ENCODE measurements at regions not wholly inside any gene's neighbourhood (a gene's known extent, or its start where the extent isn't known, plus 50 kb on each side); places are given as distances from the start of the nearest gene placed in this dataset.
"Not testable (repeated sequence)": the region's sequence is repeated elsewhere in the genome, so short reads cannot be mapped to it uniquely, and the experiment has no call there.

DNA sequence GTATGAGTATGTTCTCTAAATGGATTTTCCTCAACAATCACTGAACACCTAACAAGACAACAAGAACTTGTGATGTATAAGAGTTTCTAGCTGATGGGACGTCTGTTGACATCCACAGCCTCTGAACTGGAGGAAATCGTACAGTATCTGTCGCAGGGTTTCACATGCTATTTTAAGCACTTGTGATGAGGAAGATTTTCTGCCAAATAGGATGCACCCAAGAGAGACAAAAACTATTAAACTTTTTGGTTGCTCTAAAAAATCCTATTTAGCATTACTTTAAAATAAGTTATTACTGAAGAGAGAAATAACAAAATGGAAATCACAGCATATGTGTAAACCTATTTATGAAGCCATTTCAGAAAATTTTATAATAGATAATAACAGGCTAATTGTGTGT lies 356.1 kb upstream of the SLC7A11 start:
- no peak for DNase-seq (ENCODE audit: low read depth, low spot score)

DNA sequence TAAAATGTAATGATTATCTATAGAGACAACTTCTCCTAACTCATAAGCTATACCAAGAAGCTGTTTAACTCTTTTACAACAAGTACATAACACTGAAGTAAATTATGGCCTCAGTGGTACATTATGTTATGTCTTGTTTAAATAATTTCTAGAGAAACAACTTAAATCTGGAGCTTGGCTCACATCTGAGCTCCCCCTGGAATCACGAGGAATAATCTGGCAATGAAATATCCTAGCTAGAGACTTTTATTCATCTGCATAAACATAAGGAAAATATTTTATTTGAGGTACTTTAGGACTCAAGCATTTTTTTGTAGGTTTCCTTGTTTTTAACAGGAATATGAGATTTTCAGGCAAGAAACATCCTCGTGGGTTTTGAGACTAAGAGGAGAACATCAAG lies 354.7 kb upstream of the SLC7A11 start:
- H3K27ac ChIP-seq, result no peak overlapping the region
- no peak for DNase-seq (ENCODE audit: low read depth, low spot score)

More for the DNA sequence above, 356.1 kb upstream of the SLC7A11 start:
- no peak overlapping the region for H3K27ac ChIP-seq

DNA sequence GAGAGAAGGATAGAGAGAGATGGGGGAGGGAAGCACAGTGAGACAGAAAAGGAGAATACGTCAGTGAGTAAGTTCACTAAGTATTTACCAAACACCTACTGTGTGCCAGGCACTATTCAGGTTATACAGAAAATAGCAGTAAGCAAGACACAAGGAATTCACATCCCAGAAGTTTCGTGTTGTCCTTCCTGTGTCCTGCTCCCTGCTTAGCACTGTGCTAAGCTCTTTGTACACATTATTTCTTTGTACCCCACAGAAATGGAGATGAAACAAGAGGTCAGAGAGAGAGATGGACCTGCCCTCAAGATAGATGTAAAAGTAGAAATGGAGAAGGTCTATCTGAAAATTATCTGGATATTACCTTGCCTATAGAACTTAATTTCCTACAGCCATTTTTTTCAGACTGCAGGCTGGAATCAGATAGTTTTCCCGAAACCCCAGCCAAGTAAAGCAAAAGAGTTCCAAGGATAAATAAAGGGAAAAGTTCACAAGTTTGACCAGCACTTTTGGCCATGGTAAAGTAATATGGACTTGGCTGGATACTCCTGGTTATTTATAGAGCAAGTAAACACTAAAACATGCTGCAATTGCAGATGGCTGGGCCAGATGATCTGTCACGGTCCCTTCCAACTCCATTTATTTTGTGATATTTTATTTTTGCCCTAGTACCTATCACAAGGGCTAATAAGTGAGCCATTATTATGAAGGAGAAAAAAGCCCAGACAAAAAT lies 353.7 kb upstream of the SLC7A11 start:
- DNase-seq (ENCODE audit: low read depth, low spot score), result no peak
- no peak overlapping the region for H3K27ac ChIP-seq

DNA sequence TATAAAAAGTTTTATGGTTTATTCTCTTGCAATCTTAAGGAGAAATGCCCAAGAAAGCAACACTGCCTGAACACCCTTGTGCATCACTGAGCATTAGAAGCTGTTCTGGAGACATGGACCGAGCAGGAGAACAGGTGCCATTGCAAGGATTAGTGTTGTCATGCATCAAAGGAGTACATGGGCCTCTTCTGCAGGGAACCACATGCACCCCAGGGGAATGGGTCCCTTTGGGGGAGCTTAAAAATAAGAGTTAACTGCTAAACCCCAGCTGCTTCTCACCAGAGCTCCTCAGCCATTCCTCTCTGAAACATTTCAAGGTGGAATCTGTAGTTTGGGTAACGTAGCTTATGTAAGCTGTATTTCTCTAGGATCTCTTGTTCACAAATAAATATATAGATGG lies 353.0 kb upstream of the SLC7A11 start:
- H3K27ac ChIP-seq, result no peak overlapping the region
- DNase-seq (ENCODE audit: low read depth, low spot score), result no peak

DNA sequence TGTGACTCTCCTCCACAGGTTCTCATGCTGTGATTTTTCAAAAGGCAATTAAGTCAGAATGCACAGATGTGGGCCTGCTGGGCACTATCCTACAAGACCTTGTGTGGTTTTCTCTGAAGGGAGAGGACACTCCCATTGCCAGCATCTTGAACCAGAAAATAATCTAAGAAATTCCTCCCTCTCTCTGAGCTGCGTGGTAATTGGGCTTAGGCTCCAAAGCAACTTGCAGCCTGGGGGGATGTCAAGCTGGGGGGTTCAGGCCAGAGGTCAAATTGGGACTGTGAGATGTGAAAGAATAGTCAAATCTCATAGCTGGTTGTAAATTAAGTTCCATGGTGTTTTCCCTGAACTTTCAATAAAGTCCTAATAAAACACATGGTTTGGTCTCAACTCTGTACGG lies 350.6 kb upstream of the SLC7A11 start:
- DNase-seq (ENCODE audit: low read depth, low spot score), result no peak
- H3K27ac ChIP-seq, result no peak overlapping the region

DNA sequence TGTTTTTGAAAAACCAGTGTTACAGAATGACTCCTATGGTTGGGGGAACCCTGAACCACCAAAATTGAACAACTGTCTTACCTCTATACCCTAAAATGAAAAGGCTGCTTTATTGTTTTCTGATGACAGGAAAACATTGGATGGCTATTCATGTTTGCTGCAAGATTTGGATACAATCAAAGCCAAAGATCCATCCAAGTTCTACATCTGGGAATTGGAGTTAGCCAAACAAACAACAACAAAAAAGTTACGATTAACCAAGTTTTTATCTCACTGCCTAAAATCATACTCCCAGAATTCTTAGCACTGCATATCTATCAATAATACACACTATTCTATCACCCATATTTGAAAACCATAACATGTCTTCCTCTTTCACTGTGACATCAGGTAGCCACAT lies 349.7 kb upstream of the SLC7A11 start:
- DNase-seq (ENCODE audit: low read depth, low spot score), result no peak
- no peak overlapping the region for H3K27ac ChIP-seq

DNA sequence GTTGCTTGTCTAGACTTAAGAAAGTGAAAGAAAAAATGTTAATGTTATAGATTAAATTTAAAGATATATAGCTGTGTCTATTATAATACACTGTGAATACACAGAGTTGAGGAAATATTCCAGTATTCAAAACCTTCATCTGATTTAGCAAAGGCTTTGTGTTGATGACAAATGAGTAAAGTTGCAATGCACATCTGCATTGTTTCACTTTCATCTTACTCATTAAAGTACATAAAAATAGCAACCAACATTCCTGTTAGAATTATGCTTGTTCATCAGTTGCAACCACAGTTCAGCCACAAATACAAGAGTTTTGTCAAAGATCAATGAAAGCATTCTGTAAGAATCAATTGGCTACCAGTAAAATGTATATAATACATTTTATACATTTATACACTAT lies 346.4 kb upstream of the SLC7A11 start:
- no peak for DNase-seq (ENCODE audit: low read depth, low spot score)
- H3K27ac ChIP-seq, result no peak overlapping the region

DNA sequence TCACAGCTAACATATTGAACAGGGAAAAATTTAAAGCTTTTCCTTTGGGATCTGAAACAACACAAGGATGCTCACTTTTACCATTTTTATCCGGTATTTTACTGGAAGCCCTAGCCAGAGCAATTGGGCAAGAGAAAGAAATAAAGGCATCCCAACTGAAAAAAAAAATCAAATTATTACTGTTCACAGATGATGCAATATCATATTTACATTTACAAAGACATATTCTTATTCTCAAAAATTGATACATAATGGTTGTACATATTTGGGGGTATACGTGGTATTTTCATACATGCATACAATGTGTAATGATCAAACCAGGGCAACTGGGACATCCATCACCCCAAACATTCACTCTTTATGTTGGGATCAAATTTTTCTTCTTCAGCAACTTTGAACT lies 337.0 kb upstream of the SLC7A11 start:
- no peak for DNase-seq (ENCODE audit: low read depth, low spot score)

DNA sequence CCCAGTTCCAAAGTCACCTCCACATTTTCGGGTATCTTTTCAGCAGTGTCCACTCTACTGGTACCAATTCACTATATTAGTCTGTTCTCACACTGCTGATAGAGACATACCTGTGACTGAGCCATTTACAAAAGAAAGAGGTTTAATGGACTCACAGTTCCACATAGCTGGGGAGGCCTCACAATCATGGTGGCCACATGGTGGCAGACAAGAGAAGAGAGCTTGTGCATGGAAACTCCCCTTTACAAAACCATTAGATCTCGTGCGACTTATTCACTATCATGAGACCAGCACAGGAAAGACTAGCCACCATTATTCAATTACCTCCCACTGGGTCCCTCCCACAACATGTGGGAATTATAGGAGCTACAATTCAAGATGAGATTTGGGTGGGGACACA lies 335.7 kb upstream of the SLC7A11 start:
- H3K27ac ChIP-seq; DNase-seq (ENCODE audit: low read depth, low spot score): not testable (repeated sequence)

More for the DNA sequence above, 337.0 kb upstream of the SLC7A11 start:
- no peak overlapping the region for H3K27ac ChIP-seq

DNA sequence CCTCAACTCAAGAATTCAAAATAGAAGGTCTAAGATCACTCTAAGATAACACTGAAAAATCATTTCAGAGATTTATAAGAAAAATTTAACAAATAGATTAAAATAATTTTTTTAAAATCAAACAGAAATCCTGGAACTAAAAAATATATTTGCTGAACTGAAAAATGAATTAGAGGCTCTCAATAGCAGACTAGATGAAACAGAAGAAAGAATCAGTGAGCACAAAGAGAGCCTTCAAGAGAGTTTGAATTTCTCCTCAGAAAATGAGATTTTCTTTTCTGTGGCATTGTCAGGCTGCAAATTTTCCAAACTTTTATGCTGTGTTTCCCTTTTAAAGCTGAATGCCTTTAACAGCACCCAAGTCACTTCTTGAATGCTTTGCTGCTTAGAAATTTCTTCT lies 335.0 kb upstream of the SLC7A11 start:
- DNase-seq (ENCODE audit: low read depth, low spot score), result no peak
- no peak overlapping the region for H3K27ac ChIP-seq

DNA sequence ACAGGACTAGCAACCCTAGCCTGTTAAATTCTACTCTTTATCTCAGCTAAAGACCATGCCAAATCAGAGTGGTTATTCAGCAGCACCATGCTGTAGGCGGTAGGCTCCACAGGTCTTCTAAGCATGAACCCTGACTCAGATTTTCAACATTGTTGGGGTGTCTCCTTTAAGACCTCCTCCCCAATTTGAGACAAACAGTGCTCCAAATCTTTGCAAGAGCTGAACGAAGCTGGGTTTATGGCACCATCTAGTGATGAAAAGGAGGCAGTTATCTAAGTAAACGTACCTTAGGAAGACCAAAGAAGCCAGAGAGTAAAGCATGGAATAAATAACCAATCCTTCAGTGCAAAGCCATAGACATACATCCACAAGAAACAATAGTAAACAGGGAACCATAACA lies 334.5 kb upstream of the SLC7A11 start:
- no peak overlapping the region for H3K27ac ChIP-seq
- DNase-seq (ENCODE audit: low read depth, low spot score), result no peak

DNA sequence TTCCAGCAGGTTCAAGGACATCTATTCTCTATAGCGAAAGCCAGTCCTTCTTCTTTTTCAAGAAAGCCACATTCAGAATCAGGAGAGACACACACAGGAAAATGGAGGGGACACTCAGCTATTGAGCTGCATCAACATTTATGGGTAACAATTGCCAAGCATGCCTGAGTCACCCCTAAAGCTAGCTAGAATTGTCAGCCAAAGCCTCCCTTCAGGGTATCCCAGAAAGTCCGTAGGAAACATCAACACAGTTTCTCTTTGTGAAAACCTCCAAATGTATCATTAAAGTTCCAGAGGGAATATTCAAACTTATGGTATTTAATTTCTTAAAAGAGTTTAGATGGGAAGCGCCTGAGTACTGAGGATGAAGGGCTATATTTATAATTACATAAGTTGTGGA lies 331.1 kb upstream of the SLC7A11 start:
- no peak for DNase-seq (ENCODE audit: low read depth, low spot score)
- no peak overlapping the region for H3K27ac ChIP-seq

DNA sequence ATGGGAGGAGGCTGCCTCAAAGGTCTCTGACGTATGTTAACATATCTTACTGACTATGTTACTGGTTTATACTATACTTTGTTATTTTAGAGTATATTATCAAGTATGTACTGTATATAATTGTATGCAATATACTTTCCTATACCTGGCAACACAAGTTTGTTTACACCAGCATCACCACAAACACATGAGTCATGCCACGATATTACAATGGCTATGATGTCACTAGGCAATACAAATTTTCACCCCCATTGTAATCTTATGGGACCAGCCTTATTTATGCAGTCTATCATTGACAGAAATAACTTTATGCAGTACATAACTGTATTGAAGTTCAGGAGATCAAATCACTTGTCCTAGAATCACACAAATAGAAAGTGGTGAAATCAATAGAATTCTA lies 329.9 kb upstream of the SLC7A11 start:
- no peak overlapping the region for H3K27ac ChIP-seq
- DNase-seq (ENCODE audit: low read depth, low spot score), result no peak

DNA sequence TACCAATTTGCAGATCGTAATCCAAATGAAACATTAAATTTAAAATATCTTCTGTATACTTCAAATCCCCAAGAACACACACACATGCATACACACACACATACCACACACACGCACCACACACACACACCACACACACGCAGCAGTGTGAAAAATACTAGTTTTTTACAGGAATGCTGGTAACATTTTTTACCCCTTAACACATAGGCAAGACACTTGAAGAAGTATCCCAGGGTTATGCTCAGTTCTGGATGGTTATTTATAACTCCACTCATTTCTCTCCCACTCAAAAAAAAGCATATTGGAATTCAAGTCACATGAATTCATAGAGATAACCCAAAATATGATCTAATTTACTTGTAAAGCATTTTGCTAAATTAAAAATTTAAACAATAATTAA lies 325.5 kb upstream of the SLC7A11 start:
- no peak for DNase-seq (ENCODE audit: low read depth, low spot score)
- no peak overlapping the region for H3K27ac ChIP-seq

DNA sequence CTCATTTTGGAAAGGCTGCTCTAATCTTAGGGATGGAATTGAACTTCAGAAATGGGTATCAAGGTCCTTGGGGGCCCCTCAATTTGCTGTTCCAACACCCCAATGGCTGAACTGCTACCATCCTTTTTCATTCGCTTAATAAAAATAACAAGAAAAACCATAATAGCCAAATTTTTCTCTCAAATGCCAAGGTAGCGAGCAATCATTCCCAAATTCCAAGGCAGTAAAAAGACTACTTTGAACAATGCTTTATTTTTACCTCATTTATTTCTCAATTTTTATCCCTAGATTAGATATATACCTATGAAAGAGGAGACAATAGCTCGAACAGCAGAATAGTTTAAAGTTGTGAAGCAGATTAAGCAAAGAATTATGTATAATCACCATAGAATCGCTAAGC lies 323.4 kb upstream of the SLC7A11 start:
- no peak for DNase-seq (ENCODE audit: low read depth, low spot score)

DNA sequence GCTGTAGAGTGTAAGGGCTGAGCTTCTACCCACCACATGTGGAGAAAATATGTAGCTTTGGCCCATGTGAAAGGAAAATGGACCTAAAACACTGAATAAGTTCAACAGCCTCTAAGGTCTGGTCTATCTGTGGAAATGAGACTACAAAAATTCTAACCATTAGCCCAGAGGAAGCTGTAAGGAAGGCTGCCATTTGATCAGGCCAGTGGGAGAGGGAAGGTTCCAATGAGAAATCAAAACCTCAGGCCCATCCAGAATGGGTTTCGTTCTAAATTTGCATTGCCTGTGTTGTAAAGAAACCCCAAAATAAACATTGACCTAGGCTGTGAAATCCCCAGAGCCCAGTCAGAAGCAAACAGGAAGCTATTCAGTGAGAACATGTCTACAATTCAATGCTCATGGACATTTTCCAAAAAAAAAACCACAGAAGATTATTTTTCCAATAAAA lies 320.4 kb upstream of the SLC7A11 start:
- H3K27ac ChIP-seq, result no peak overlapping the region
- DNase-seq (ENCODE audit: low read depth, low spot score), result peak; percentile 24

More for the DNA sequence above, 323.4 kb upstream of the SLC7A11 start:
- H3K27ac ChIP-seq, result no peak overlapping the region

DNA sequence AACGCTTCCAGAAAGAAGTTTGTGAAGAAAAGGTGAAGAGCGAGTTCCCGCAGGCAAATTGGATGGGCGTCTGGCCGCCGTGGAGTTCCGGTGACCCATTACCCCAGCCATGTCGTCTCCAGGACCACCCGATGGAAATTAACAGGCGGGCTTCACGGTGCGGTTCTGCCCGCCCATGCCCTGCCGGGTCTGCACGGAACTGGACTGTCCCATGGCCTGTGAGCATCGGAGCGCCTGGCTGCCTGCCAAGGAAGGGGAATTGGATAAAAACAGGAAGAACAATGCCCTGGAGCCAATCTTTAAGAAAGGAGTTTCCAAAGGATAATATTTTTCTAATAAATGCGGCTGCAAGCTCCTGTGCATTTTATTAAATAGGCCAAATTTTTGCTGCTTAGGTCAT lies 319.8 kb upstream of the SLC7A11 start:
- H3K27ac ChIP-seq, result no peak overlapping the region
- no peak for DNase-seq (ENCODE audit: low read depth, low spot score)

DNA sequence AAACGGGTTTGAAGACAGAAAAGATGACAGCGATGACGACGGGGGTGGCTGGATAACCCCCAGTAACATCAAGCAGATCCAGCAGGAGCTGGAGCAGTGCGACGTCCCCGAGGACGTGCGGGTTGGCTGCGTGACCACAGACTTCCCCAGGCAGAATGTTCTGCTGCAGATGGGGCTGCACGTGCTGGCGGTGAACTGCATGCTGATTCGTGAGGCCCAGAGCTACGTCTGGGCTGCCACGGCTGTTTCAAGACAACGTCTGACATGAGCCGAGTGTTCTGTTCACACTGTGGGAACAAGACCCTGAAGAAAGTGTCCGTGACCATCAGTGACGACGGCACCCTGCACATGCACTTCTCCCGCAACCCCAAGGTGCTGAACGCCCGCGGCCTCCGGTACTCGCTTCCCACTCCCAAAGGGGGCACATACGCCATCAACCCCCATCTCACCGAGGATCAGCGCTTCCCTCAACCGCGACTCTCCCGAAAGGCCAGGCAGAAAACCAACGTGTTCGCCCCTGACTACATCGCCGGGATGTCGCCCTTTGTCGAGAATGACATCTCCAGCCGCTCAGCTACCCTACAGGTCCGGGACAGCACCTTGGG lies 319.2 kb upstream of the SLC7A11 start:
- no peak for DNase-seq (ENCODE audit: low read depth, low spot score)
- no peak overlapping the region for H3K27ac ChIP-seq

DNA sequence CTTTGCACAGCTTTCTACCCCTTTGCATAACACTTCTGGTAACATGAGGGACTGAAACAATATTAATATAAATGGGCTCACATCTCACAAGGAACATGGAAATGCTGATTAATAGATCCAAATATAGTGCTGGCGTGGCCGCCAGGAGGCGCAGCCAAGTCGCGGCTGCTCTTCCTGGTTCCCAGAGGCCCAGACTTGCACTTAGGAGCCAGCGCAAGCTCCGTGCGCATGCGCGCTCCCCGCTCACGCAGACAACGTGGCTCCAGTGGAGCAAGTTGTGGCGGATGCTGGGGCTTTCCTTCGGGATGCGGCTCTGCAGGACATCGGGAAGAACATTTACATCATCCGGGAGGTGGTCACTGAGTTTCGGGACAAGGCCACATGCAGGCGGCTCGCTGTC lies 318.3 kb upstream of the SLC7A11 start:
- no peak for DNase-seq (ENCODE audit: low read depth, low spot score)
- H3K27ac ChIP-seq, result no peak overlapping the region

DNA sequence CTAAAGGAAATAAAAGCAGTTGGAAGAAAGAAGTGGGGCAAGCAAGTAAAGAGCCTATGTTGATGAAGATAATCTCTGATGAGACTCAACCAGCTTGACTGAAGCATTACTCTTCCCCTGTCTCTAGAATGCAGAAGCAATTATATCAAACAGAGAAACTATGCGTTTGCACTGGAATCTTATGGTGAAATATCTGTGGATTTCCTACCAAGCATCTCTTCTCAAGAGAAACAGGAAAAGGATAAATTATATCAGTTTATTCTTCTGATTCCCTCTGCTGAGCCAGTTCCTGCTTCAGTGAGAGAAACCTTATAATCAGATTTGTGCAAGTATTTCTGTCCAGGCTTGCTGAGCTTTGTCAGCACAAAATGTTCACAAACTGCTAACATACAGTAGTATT lies 316.7 kb upstream of the SLC7A11 start:
- no peak overlapping the region for H3K27ac ChIP-seq
- DNase-seq (ENCODE audit: low read depth, low spot score), result no peak

DNA sequence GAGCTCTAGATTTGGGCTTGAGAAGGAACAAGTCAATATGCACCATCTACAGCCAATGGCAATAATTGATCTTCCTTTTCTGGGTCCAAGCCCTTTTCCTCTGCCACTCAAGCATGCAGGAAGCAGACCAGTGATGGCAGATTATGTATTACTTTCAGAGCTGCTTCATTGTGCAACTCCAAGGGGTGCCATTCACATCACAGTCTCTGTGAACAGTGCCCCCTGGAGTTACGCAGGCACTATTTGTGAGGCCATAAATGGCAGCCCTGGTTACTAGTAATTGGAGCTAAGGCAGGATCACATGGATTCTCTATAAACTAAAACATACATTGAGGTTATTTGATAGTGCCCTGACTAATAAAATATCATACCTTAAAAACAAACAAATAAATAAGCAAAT lies 313.4 kb upstream of the SLC7A11 start:
- H3K27ac ChIP-seq, result no peak overlapping the region
- DNase-seq (ENCODE audit: low read depth, low spot score), result no peak

DNA sequence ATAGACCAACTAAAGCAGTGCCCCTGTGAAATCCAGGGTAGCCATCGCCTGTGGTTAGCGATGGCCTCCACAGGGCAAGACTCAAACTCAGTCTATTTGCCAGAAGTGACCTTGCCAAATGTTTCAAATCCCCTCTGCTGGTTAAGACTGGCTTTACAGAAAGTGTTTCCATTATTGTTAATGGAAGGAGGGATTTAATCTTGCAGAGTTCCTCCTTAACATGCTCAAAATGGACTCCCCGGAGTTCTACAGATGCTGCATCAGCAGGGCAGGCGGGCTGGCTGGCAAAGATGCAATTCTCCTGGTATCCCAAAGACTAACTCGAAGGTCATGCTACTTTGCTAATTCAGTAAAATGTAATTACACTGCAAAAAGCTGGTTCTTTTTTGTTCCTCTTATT lies 313.0 kb upstream of the SLC7A11 start:
- DNase-seq (ENCODE audit: low read depth, low spot score), result no peak
- no peak overlapping the region for H3K27ac ChIP-seq
